HCEC 1CT (cell line): ENCODE measurements at regions not wholly inside any gene's neighbourhood (a gene's known extent, or its start where the extent isn't known, plus 50 kb on each side); places are given as distances from the start of the nearest gene placed in this dataset.
"Not testable (repeated sequence)": the region's sequence is repeated elsewhere in the genome, so short reads cannot be mapped to it uniquely, and the experiment has no call there.

Experiments used
- DNase-seq: peaks from one replicate; pipeline ENCODE4 v3.0.0-alpha.2; 2017

- DNase-seq: peak; percentile 48
Observed at GRCh38 chr7:39825401-39825980, 124.6 kb upstream of the CDK13 start.

GRCh38 chr7:39826166-39826565, 123.9 kb upstream of the CDK13 start:
- DNase-seq: no peak

GRCh38 chr7:39827571-39827970, 122.5 kb upstream of the CDK13 start:
- no peak for DNase-seq

- no peak for DNase-seq
Observed at GRCh38 chr7:39829028-39829427, 121.0 kb upstream of the CDK13 start.

- DNase-seq: no peak
Observed at GRCh38 chr7:39832519-39833085, 117.5 kb upstream of the CDK13 start.

- DNase-seq: peak; percentile 11
Observed at GRCh38 chr7:39833180-39833799, 116.8 kb upstream of the CDK13 start.

- DNase-seq: not testable (repeated sequence)
Observed at GRCh38 chr7:39833865-39834634, 116.0 kb upstream of the CDK13 start.

GRCh38 chr7:39838326-39838725, 111.7 kb upstream of the CDK13 start:
- peak; percentile 64 for DNase-seq

- no peak for DNase-seq
Observed at GRCh38 chr7:39845006-39845405, 105.0 kb upstream of the CDK13 start.

- DNase-seq: no peak
Observed at GRCh38 chr7:39847227-39847626, 102.8 kb upstream of the CDK13 start.

- DNase-seq: no peak
Observed at GRCh38 chr7:39851466-39852045, 98.5 kb upstream of the CDK13 start.

GRCh38 chr7:39854616-39855324, 95.3 kb upstream of the CDK13 start:
- DNase-seq: not testable (repeated sequence)

- DNase-seq: no peak
Observed at GRCh38 chr7:39855325-39855674, 94.8 kb upstream of the CDK13 start.

GRCh38 chr7:39863675-39864322, 86.3 kb upstream of the CDK13 start:
- not testable (repeated sequence) for DNase-seq

- not testable (repeated sequence) for DNase-seq
Observed at GRCh38 chr7:39869888-39870522, 80.1 kb upstream of the CDK13 start.

- DNase-seq: not testable (repeated sequence)
Observed at GRCh38 chr7:39871610-39872009, 78.4 kb upstream of the CDK13 start.

GRCh38 chr7:39880556-39880955, 69.5 kb upstream of the CDK13 start:
- DNase-seq: peak; percentile 81

- no peak for DNase-seq
Observed at GRCh38 chr7:39882148-39882784, 67.8 kb upstream of the CDK13 start.

GRCh38 chr7:39883812-39884390, 66.2 kb upstream of the CDK13 start:
- no peak for DNase-seq

- DNase-seq: no peak
Observed at GRCh38 chr7:39888171-39888853, 61.7 kb upstream of the CDK13 start.
